Caco-2 (cell line): ENCODE measurements at regions not wholly inside any gene's neighbourhood (a gene's known extent, or its start where the extent isn't known, plus 50 kb on each side); places are given as distances from the start of the nearest gene placed in this dataset.

Experiments used
- BruUV-seq: library from RNA; stranded (reverse); fragments of 400-500 nt; replicated peaks from 2 replicates; lab custom pipeline; 2021; lab: Mats Ljungman, UMichigan
- CTCF ChIA-PET: fragments of 300-600 bp; sonication (Branson Sonifier 250); formaldehyde crosslinking; loops from one replicate; lab custom pipeline; 2022; ENCODE audit warnings: antibody characterized with exemption; lab: Charles Lee
- POLR2A ChIA-PET: fragments of 300-600 bp; sonication (Branson Sonifier 250); formaldehyde crosslinking; loops from one replicate; lab custom pipeline; 2022; ENCODE audit warnings: antibody characterized with exemption; lab: Charles Lee
- DNase-seq, 2 experiments: peaks; one replicate each; pipeline versions ENCODE4 v3.0.0 to v3.0.0-alpha.2; 2020 to 2022
- H3K27me3 ChIP-seq: replicated peaks from 2 replicates; pipeline ENCODE4 v1.6.0; 2011; ENCODE audit warnings: low read length; ENCODE audit not compliant: control insufficient read depth, insufficient read depth
- H3K36me3 ChIP-seq: 2 replicates; pipeline ENCODE4 v1.5.1; 2011; ENCODE audit warnings: low read length; ENCODE audit not compliant: control insufficient read depth, insufficient read depth
- H3K4me1 ChIP-seq: fragments of 250-450 bp; sonication (Bioruptor Pico); 2 replicates; pipeline ENCODE4 v1.5.1; 2020; ENCODE audit warnings: mild to moderate bottlenecking
- H3K4me3 ChIP-seq: 2 replicates; pipeline ENCODE4 v1.5.1; 2011; ENCODE audit warnings: low read depth, mild to moderate bottlenecking, control low read depth, low read length
- H3K9me3 ChIP-seq: fragments of 250-450 bp; sonication (Bioruptor Pico); 2 replicates; pipeline ENCODE4 v1.5.1; 2020; ENCODE audit warnings: mild to moderate bottlenecking, moderate library complexity
- H3K27ac Mint-ChIP-seq: one replicate; pipeline ENCODE4 v1.8.0; 2022; ENCODE audit warnings: mixed read lengths; ENCODE audit not compliant: unreplicated experiment
- H3K27me3 Mint-ChIP-seq: one replicate; pipeline ENCODE4 v1.8.0; 2022; ENCODE audit warnings: mixed read lengths; ENCODE audit not compliant: insufficient read depth, unreplicated experiment
- H3K36me3 Mint-ChIP-seq: one replicate; pipeline ENCODE4 v1.8.0; 2022; ENCODE audit warnings: mild to moderate bottlenecking, mixed read lengths; ENCODE audit not compliant: insufficient read depth, unreplicated experiment
- H3K4me1 Mint-ChIP-seq: one replicate; pipeline ENCODE4 v1.8.0; 2022; ENCODE audit warnings: low read depth, mixed read lengths; ENCODE audit not compliant: unreplicated experiment
- H3K4me3 Mint-ChIP-seq: one replicate; pipeline ENCODE4 v1.8.0; 2022; ENCODE audit warnings: mild to moderate bottlenecking, moderate library complexity, mixed read lengths; ENCODE audit not compliant: unreplicated experiment
- H3K9me3 Mint-ChIP-seq: one replicate; pipeline ENCODE4 v1.8.0; 2022; ENCODE audit warnings: mixed read lengths; ENCODE audit not compliant: unreplicated experiment
- CTCF ChIP-seq, 2 experiments: fragments of 200-600 bp in 1 of 2; IDR thresholded peaks; 1 replicate in 1 of 2; 2 replicates in 1 of 2; pipeline versions ENCODE4 v1.5.1 to v1.8.0; 2011 to 2022; ENCODE audit warnings: antibody characterized with exemption in 1 of 2, control low read depth in 1 of 2, inconsistent platforms in 1 of 2, low read depth in 1 of 2, low read length in 1 of 2, mild to moderate bottlenecking in 1 of 2, moderate library complexity in 1 of 2; ENCODE audit not compliant: insufficient read depth in 1 of 2, severe bottlenecking in 1 of 2, unreplicated experiment in 1 of 2
- intact Hi-C: fragments of 100-400 bp; cut with micrococcal nuclease; formaldehyde crosslinking; loops from one replicate; pipeline ENCODE4 v1.10.0; 2022; ENCODE audit not compliant: unreplicated experiment

- no peaks in the 10 kb centered on the region for H3K36me3 ChIP-seq
- H3K27me3 Mint-ChIP-seq, result no peaks in the 10 kb centered on the region
- H3K4me3 Mint-ChIP-seq, result no peak overlapping the region
- DNase-seq, result no peak
- H3K9me3 Mint-ChIP-seq, result no peaks in the 10 kb centered on the region
- no peaks in the 10 kb centered on the region for H3K9me3 ChIP-seq
- ChIA-PET POLR2A (no interaction called here), CTCF (no interaction called here)
- H3K36me3 Mint-ChIP-seq, result no peaks in the 10 kb centered on the region
- no TSS peak for BruUV-seq
- H3K4me1 Mint-ChIP-seq, result no peaks in the 10 kb centered on the region
- no peak overlapping the region for H3K27ac Mint-ChIP-seq
- intact Hi-C loops, result no loop called here
- TF ChIP-seq CTCF (IDR thresholded peaks at IDR 0.05; ENCODE audit: insufficient read depth in 1 of 2, low read depth in 1 of 2, low read length in 1 of 2, severe bottlenecking in 1 of 2, unreplicated experiment in 1 of 2), result no peak
- H3K4me1 ChIP-seq, result no peaks in the 10 kb centered on the region
- H3K4me3 ChIP-seq, result no peak overlapping the region
- H3K27me3 ChIP-seq, result no peaks in the 10 kb centered on the region
Observed at GRCh38 chr3:59677747-59678702, 628.2 kb upstream of the CFAP20DC start.

GRCh38 chr3:59675495-59675894, 625.7 kb upstream of the CFAP20DC start:
- intact Hi-C loops, result no loop called here
- Mint-ChIP-seq H3K27me3 (no peaks in the 10 kb centered on the region), H3K36me3 (no peaks in the 10 kb centered on the region), H3K9me3 (no peaks in the 10 kb centered on the region), H3K4me3 (no peak overlapping the region), H3K27ac (no peak overlapping the region), H3K4me1 (no peaks in the 10 kb centered on the region)
- no peaks in the 10 kb centered on the region for H3K36me3 ChIP-seq
- no peaks in the 10 kb centered on the region for H3K27me3 ChIP-seq
- no peak for TF ChIP-seq CTCF (IDR thresholded peaks at IDR 0.05; ENCODE audit: insufficient read depth in 1 of 2, low read depth in 1 of 2, low read length in 1 of 2, severe bottlenecking in 1 of 2, unreplicated experiment in 1 of 2)
- no peaks in the 10 kb centered on the region for H3K4me1 ChIP-seq
- POLR2A ChIA-PET, result interaction anchor here (0.6 kb wide), 1 partner anchor 1329 kb away, joined by 4 read pairs; no protein-coding TSS in a partner anchor
- no TSS peak for BruUV-seq
- peak in 1 of 2 experiments; percentile 13 for DNase-seq
- no peaks in the 10 kb centered on the region for H3K9me3 ChIP-seq
- CTCF ChIA-PET, result no interaction called here
- H3K4me3 ChIP-seq, result no peak overlapping the region

GRCh38 chr3:59663076-59663850, 613.4 kb upstream of the CFAP20DC start:
- CTCF ChIA-PET, result no interaction called here
- Mint-ChIP-seq H3K4me3 (peak overlapping the region; percentile 65), H3K27ac (peak overlapping the region; percentile 80), H3K36me3 (peaks cover 7% of the 10 kb centered on the region), H3K4me1 (peaks cover 16% of the 10 kb centered on the region), H3K9me3 (no peaks in the 10 kb centered on the region), H3K27me3 (no peaks in the 10 kb centered on the region)
- no peak for DNase-seq
- peaks cover 18% of the 10 kb centered on the region for H3K4me1 ChIP-seq
- intact Hi-C loops, result no loop called here
- POLR2A ChIA-PET, result no interaction called here
- no peaks in the 10 kb centered on the region for H3K9me3 ChIP-seq
- H3K4me3 ChIP-seq, result no peak overlapping the region
- no peak for TF ChIP-seq CTCF (IDR thresholded peaks at IDR 0.05; ENCODE audit: insufficient read depth in 1 of 2, low read depth in 1 of 2, low read length in 1 of 2, severe bottlenecking in 1 of 2, unreplicated experiment in 1 of 2)
- H3K36me3 ChIP-seq, result no peaks in the 10 kb centered on the region
- no TSS peak for BruUV-seq
- no peaks in the 10 kb centered on the region for H3K27me3 ChIP-seq
